Erythroblast (primary cell): ENCODE measurements at regions not wholly inside any gene's neighbourhood (a gene's known extent, or its start where the extent isn't known, plus 50 kb on each side); places are given as distances from the start of the nearest gene placed in this dataset.
"Not testable (repeated sequence)": the region's sequence is repeated elsewhere in the genome, so short reads cannot be mapped to it uniquely, and the experiment has no call there.

ENCODE experiments used
- DNase-seq, 2 experiments: peaks; one replicate each; lab custom pipeline; 2025; lab: John Stamatoyannopoulos, UW
- GATA1 ChIP-seq: IDR thresholded peaks from 2 replicates; pipeline ENCODE4 v1.6.1; 2011; ENCODE audit warnings: low read depth, mild to moderate bottlenecking, control low read depth, low read length, moderate library complexity
- POLR2A ChIP-seq: IDR thresholded peaks from 2 replicates; pipeline ENCODE4 v1.6.1; 2011; ENCODE audit warnings: mild to moderate bottlenecking, low read length

- no peak for DNase-seq
- no peak for TF ChIP-seq GATA1
- TF ChIP-seq POLR2A = no peak
These were observed 211.3 kb downstream of the ALG10 start for GRCh38 chr12:34233618-34234017.

GRCh38 chr12:34236073-34236472 is 213.8 kb downstream of the ALG10 start:
- no peak for TF ChIP-seq GATA1
- no peak for TF ChIP-seq POLR2A
- DNase-seq = no peak

- TF ChIP-seq GATA1 = no peak
- TF ChIP-seq POLR2A = no peak
- DNase-seq = no peak
These were observed 222.3 kb downstream of the ALG10 start for GRCh38 chr12:34244608-34245007.

- no peak for DNase-seq
- TF ChIP-seq POLR2A (no peak), GATA1 (no peak)
These were observed 227.0 kb downstream of the ALG10 start for GRCh38 chr12:34249271-34249670.

- DNase-seq = not testable (repeated sequence)
These were observed 229.6 kb downstream of the ALG10 start for GRCh38 chr12:34251879-34252278.

GRCh38 chr12:34253674-34254073 is 231.4 kb downstream of the ALG10 start:
- no peak for DNase-seq
- TF ChIP-seq GATA1 = no peak

GRCh38 chr12:34257093-34257492 is 234.8 kb downstream of the ALG10 start:
- TF ChIP-seq POLR2A (no peak), GATA1 (no peak)

GRCh38 chr12:34262140-34262539 is 239.8 kb downstream of the ALG10 start:
- not testable (repeated sequence) for DNase-seq

More at GRCh38 chr12:34257093-34257492, 234.8 kb downstream of the ALG10 start:
- DNase-seq = no peak

GRCh38 chr12:34264110-34264509 is 241.8 kb downstream of the ALG10 start:
- DNase-seq = no peak
- TF ChIP-seq POLR2A (no peak), GATA1 (no peak)

- DNase-seq = not testable (repeated sequence)
These were observed 251.4 kb downstream of the ALG10 start for GRCh38 chr12:34273703-34274102.

- no peak for TF ChIP-seq GATA1
- TF ChIP-seq POLR2A = no peak
- no peak for DNase-seq
These were observed 252.8 kb downstream of the ALG10 start for GRCh38 chr12:34275129-34275528.

GRCh38 chr12:34286483-34286882 is 264.2 kb downstream of the ALG10 start:
- TF ChIP-seq POLR2A = no peak
- TF ChIP-seq GATA1 = no peak

GRCh38 chr12:34286934-34287333 is 264.6 kb downstream of the ALG10 start:
- DNase-seq = no peak
- TF ChIP-seq GATA1 = no peak
- TF ChIP-seq POLR2A = no peak

More at GRCh38 chr12:34286483-34286882, 264.2 kb downstream of the ALG10 start:
- DNase-seq = no peak

- TF ChIP-seq POLR2A (no peak), GATA1 (no peak)
- no peak for DNase-seq
These were observed 265.1 kb downstream of the ALG10 start for GRCh38 chr12:34287437-34287836.

GRCh38 chr12:34287986-34288962 is 266.0 kb downstream of the ALG10 start:
- DNase-seq = no peak
- TF ChIP-seq POLR2A (no peak), GATA1 (no peak)

- TF ChIP-seq GATA1 (no peak), POLR2A (no peak)
- DNase-seq = no peak
These were observed 266.7 kb downstream of the ALG10 start for GRCh38 chr12:34288963-34289345.
